HS-5 (cell line): ENCODE measurements at regions not wholly inside any gene's neighbourhood (a gene's known extent, or its start where the extent isn't known, plus 50 kb on each side); places are given as distances from the start of the nearest gene placed in this dataset.

ENCODE experiments used
- DNase-seq: peaks from one replicate; pipeline ENCODE4 v3.0.0-alpha.2; 2012; ENCODE audit warnings: low read depth

- no peak for DNase-seq
Observed at GRCh38 chr2:14336759-14337382, 295.6 kb upstream of the LRATD1 start.

GRCh38 chr2:14340703-14341102 is 291.8 kb upstream of the LRATD1 start:
- no peak for DNase-seq

- no peak for DNase-seq
Observed at GRCh38 chr2:14342313-14342712, 290.2 kb upstream of the LRATD1 start.

GRCh38 chr2:14344355-14344754 is 288.2 kb upstream of the LRATD1 start:
- DNase-seq: no peak

GRCh38 chr2:14348247-14348646 is 284.3 kb upstream of the LRATD1 start:
- no peak for DNase-seq

- DNase-seq: no peak
Observed at GRCh38 chr2:14350856-14351255, 281.7 kb upstream of the LRATD1 start.

- DNase-seq: no peak
Observed at GRCh38 chr2:14352067-14352466, 280.4 kb upstream of the LRATD1 start.

GRCh38 chr2:14354231-14354630 is 278.3 kb upstream of the LRATD1 start:
- DNase-seq: no peak

GRCh38 chr2:14355102-14355501 is 277.4 kb upstream of the LRATD1 start:
- no peak for DNase-seq

- DNase-seq: no peak
Observed at GRCh38 chr2:14358339-14358738, 274.2 kb upstream of the LRATD1 start.

GRCh38 chr2:14358774-14359173 is 273.7 kb upstream of the LRATD1 start:
- no peak for DNase-seq

GRCh38 chr2:14363137-14363536 is 269.4 kb upstream of the LRATD1 start:
- no peak for DNase-seq

- no peak for DNase-seq
Observed at GRCh38 chr2:14363976-14364375, 268.5 kb upstream of the LRATD1 start.

- DNase-seq: no peak
Observed at GRCh38 chr2:14364471-14364870, 268.0 kb upstream of the LRATD1 start.

GRCh38 chr2:14385043-14385442 is 247.5 kb upstream of the LRATD1 start:
- no peak for DNase-seq

- no peak for DNase-seq
Observed at GRCh38 chr2:14387332-14387731, 245.2 kb upstream of the LRATD1 start.

GRCh38 chr2:14388724-14389123 is 243.8 kb upstream of the LRATD1 start:
- DNase-seq: no peak

- DNase-seq: no peak
Observed at GRCh38 chr2:14396533-14397083, 235.9 kb upstream of the LRATD1 start.

GRCh38 chr2:14398641-14399040 is 233.9 kb upstream of the LRATD1 start:
- no peak for DNase-seq

- no peak for DNase-seq
Observed at GRCh38 chr2:14401873-14402272, 230.6 kb upstream of the LRATD1 start.

GRCh38 chr2:14408695-14409094 is 223.8 kb upstream of the LRATD1 start:
- DNase-seq: no peak

- DNase-seq: no peak
Observed at GRCh38 chr2:14417551-14417950, 215.0 kb upstream of the LRATD1 start.

GRCh38 chr2:14418115-14418514 is 214.4 kb upstream of the LRATD1 start:
- DNase-seq: no peak

- DNase-seq: peak; percentile 37
Observed at GRCh38 chr2:14420851-14421250, 211.7 kb upstream of the LRATD1 start.
